Tibial artery (tissue), 4 donors: ENCODE measurements at regions not wholly inside any gene's neighbourhood (a gene's known extent, or its start where the extent isn't known, plus 50 kb on each side); places are given as distances from the start of the nearest gene placed in this dataset.

Experiments
- DNase-seq, 2 donors: peaks; one replicate each; pipeline ENCODE4 v3.0.0-alpha.2; 2019
- H3K27ac ChIP-seq, 2 donors: fragments of 200-600 bp; sonication (generic) in 1 of 2; 1 replicate in 1 of 2; 2 replicates in 1 of 2; pipeline ENCODE4 v1.5.1; 2018 to 2019; ENCODE audit warnings: mild to moderate bottlenecking in 1 of 2
- H3K27me3 ChIP-seq, 2 donors: fragments of 200-600 bp; sonication (generic) in 1 of 2; one replicate each; pipeline versions ENCODE4 v1.5.1 to v1.6.0; 2016 to 2019
- H3K36me3 ChIP-seq, 3 donors: fragments of 200-600 bp; sonication (generic) in 2 of 3; one replicate each; pipeline ENCODE4 v1.5.1; 2016 to 2019; ENCODE audit warnings: mild to moderate bottlenecking in 2 of 3
- H3K4me1 ChIP-seq, 4 donors: fragments of 200-600 bp; sonication (generic) in 2 of 4; 1 replicate in 3 of 4; 2 replicates in 1 of 4; pipeline ENCODE4 v1.5.1; 2016 to 2019
- H3K4me3 ChIP-seq, 2 donors: fragments of 200-600 bp; sonication (generic) in 1 of 2; 1 replicate in 1 of 2; 2 replicates in 1 of 2; pipeline ENCODE4 v1.5.1; 2018 to 2019; ENCODE audit warnings: mild to moderate bottlenecking in 2 of 2
- H3K9me3 ChIP-seq, 3 donors: fragments of 200-600 bp; sonication (generic) in 1 of 3; one replicate each; pipeline ENCODE4 v1.5.1; 2016 to 2019
- CTCF ChIP-seq, 2 experiments: fragments of 200-600 bp in 1 of 2; fragments of 450-650 bp in 1 of 2; IDR thresholded peaks; one replicate each; pipeline ENCODE4 v1.5.1; 2017 to 2019; ENCODE audit warnings: antibody characterized with exemption in 2 of 2, mild to moderate bottlenecking in 1 of 2, moderate library complexity in 1 of 2
- intact Hi-C: fragments of 100-400 bp; cut with DNase I; formaldehyde crosslinking; loops from one replicate; pipeline ENCODE4 v1.15.0; 2023; ENCODE audit warnings: low total_unique reads

- no peak for DNase-seq
- peaks cover 0 to 3% (median 0%) of the 10 kb centered on the region in 3 donors for H3K9me3 ChIP-seq
- no peak overlapping the region for H3K27ac ChIP-seq
- no peak overlapping the region for H3K4me3 ChIP-seq
- TF ChIP-seq CTCF (IDR thresholded peaks at IDR 0.05): no peak
- intact Hi-C loops: no loop called here
- no peaks in the 10 kb centered on the region for H3K27me3 ChIP-seq
- peaks cover 0 to 5% (median 0%) of the 10 kb centered on the region in 3 donors for H3K36me3 ChIP-seq
- H3K4me1 ChIP-seq: no peaks in the 10 kb centered on the region
Measured at GRCh38 chr17:12330456-12330855, 309.8 kb downstream of the MAP2K4 start.

GRCh38 chr17:12341328-12341727 lies 320.7 kb downstream of the MAP2K4 start:
- H3K4me1 ChIP-seq: peaks cover 0 to 3% (median 0%) of the 10 kb centered on the region in 4 donors
- H3K36me3 ChIP-seq: no peaks in the 10 kb centered on the region
- no peak overlapping the region for H3K4me3 ChIP-seq
- no peak overlapping the region for H3K27ac ChIP-seq
- TF ChIP-seq CTCF (IDR thresholded peaks at IDR 0.05): no peak
- no peaks in the 10 kb centered on the region for H3K9me3 ChIP-seq
- H3K27me3 ChIP-seq: no peaks in the 10 kb centered on the region
- intact Hi-C loops: no loop called here
- no peak for DNase-seq

- Histone ChIP-seq H3K36me3 (no peaks in the 10 kb centered on the region), H3K27me3 (no peaks in the 10 kb centered on the region), H3K4me1 (peaks cover 0 to 3% (median 0%) of the 10 kb centered on the region in 4 donors), H3K27ac (no peak overlapping the region), H3K9me3 (no peaks in the 10 kb centered on the region), H3K4me3 (no peak overlapping the region)
- no peak for DNase-seq
- intact Hi-C loops: no loop called here
- TF ChIP-seq CTCF (IDR thresholded peaks at IDR 0.05): no peak
Measured at GRCh38 chr17:12342161-12342560, 321.5 kb downstream of the MAP2K4 start.

- H3K36me3 ChIP-seq: no peaks in the 10 kb centered on the region
- H3K9me3 ChIP-seq: no peaks in the 10 kb centered on the region
- peak in 1 of 2 experiments; percentile 26 for TF ChIP-seq CTCF (IDR thresholded peaks at IDR 0.05)
- intact Hi-C loops: no loop called here
- no peak overlapping the region for H3K27ac ChIP-seq
- H3K27me3 ChIP-seq: no peaks in the 10 kb centered on the region
- DNase-seq: no peak
- peaks cover 0 to 3% (median 0%) of the 10 kb centered on the region in 4 donors for H3K4me1 ChIP-seq
- H3K4me3 ChIP-seq: no peak overlapping the region
Measured at GRCh38 chr17:12342609-12343435, 322.1 kb downstream of the MAP2K4 start.

GRCh38 chr17:12348476-12348875 lies 317.2 kb upstream of the MYOCD start:
- H3K27me3 ChIP-seq: no peaks in the 10 kb centered on the region
- no peak overlapping the region for H3K27ac ChIP-seq
- intact Hi-C loops: no loop called here
- peaks cover 0 to 4% (median 1%) of the 10 kb centered on the region in 4 donors for H3K4me1 ChIP-seq
- no peak overlapping the region for H3K4me3 ChIP-seq
- DNase-seq: no peak
- H3K9me3 ChIP-seq: no peaks in the 10 kb centered on the region
- no peaks in the 10 kb centered on the region for H3K36me3 ChIP-seq
- TF ChIP-seq CTCF (IDR thresholded peaks at IDR 0.05): no peak
